ENCODE measurements at regions not wholly inside any gene's neighbourhood (a gene's known extent, or its start where the extent isn't known, plus 50 kb on each side); places are given as distances from the start of the nearest gene placed in this dataset.

DNA sequence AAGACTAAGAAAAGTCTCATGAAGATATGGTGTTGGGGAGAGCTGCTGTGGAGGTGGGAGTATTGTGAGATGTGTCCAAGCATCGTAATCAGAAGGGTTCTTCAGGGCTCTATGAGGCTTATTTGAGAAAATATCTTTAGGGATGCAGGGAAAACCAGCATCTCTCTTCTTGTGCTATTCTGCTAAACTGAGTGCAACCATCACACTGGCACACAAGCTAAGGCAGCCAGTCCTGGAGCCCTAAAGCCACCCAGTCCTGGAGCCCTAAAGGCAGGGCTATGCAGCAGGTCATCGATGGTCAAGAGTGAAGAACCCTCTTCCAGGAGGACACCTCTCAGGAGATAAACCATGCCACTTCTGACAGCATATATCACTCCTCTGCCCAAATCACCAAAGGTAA, 445.2 kb upstream of the MIR17HG start:
- 65 to 70% methylated on average over 2 of the region's 2 CpGs for WGBS, 2 donors
- H3K9me3 ChIP-seq (ENCODE audit: control insufficient read depth in 2 of 2, insufficient read depth in 1 of 2, low read depth in 1 of 2, low read length in 1 of 2) = peaks cover 0 to 4% of the 10 kb centered on the region in 2 donors
- no peaks in the 10 kb centered on the region for H3K36me3 ChIP-seq (ENCODE audit: control insufficient read depth in 2 of 2, insufficient read depth in 2 of 2, low read length in 1 of 2)
- H3K27ac ChIP-seq (ENCODE audit: low read depth in 2 of 2, low read length in 1 of 2) = no peak overlapping the region
- H3K4me3 ChIP-seq (ENCODE audit: low read depth in 1 of 2, low read length in 2 of 2) = no peak overlapping the region
- H3K4me1 ChIP-seq (ENCODE audit: control insufficient read depth in 2 of 2, insufficient read depth in 2 of 2, low read length in 1 of 2) = no peaks in the 10 kb centered on the region
- no peaks in the 10 kb centered on the region for H3K27me3 ChIP-seq (ENCODE audit: control insufficient read depth in 1 of 2, insufficient read depth in 2 of 2, low read length in 2 of 2)

DNA sequence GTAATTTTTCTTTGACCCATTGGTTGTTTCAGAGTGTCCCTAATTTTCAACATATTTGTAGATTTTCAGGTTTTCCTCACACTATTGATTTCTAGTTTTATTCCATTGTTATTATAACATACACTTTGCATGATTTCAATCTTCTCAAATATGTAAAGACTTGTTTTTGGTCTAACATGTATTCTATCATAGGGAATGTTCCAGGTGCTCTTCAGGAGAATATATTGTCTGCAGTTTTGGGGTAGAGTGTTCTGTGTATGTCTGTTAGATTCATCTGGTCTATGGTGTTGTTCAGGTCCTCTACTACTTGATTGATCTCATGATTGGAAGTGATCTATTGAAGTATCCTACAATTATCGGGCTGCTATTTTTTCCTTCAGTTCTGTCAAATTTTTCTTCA, 440.9 kb upstream of the MIR17HG start:
- WGBS, 2 donors = 97 to 98% methylated on average over 1 of the region's 1 CpG
- H3K27me3 ChIP-seq (ENCODE audit: control insufficient read depth in 1 of 2, insufficient read depth in 2 of 2, low read length in 2 of 2) = no peaks in the 10 kb centered on the region
- no peak overlapping the region for H3K27ac ChIP-seq (ENCODE audit: low read depth in 2 of 2, low read length in 1 of 2)
- H3K4me1 ChIP-seq (ENCODE audit: control insufficient read depth in 2 of 2, insufficient read depth in 2 of 2, low read length in 1 of 2) = no peaks in the 10 kb centered on the region
- peaks cover 0 to 4% of the 10 kb centered on the region in 2 donors for H3K9me3 ChIP-seq (ENCODE audit: control insufficient read depth in 2 of 2, insufficient read depth in 1 of 2, low read depth in 1 of 2, low read length in 1 of 2)
- H3K4me3 ChIP-seq (ENCODE audit: low read depth in 1 of 2, low read length in 2 of 2) = no peak overlapping the region
- no peaks in the 10 kb centered on the region for H3K36me3 ChIP-seq (ENCODE audit: control insufficient read depth in 2 of 2, insufficient read depth in 2 of 2, low read length in 1 of 2)

DNA sequence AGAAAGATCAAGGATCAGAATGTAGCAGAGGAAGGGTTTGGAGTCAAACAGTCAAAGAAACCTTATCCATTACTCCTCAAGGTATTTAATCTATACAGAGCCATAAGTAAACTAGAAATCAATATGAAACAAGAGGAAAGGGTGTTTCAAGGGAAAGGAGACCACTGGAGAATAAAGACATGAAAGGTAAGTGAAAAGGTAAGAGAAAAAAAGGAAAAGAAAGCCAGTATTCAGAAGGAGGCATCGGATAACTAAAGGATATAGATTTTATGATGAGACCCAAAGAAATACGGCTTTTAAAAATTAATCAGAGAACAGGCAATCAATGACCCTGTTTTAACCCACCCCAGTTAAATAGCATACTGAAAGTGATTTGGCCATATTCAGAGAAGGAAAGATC, 438.7 kb upstream of the MIR17HG start:
- H3K27ac ChIP-seq (ENCODE audit: low read depth in 2 of 2, low read length in 1 of 2) = no peak overlapping the region
- no peaks in the 10 kb centered on the region for H3K4me1 ChIP-seq (ENCODE audit: control insufficient read depth in 2 of 2, insufficient read depth in 2 of 2, low read length in 1 of 2)
- WGBS, 2 donors = 77 to 78% methylated on average over 2 of the region's 2 CpGs
- H3K36me3 ChIP-seq (ENCODE audit: control insufficient read depth in 2 of 2, insufficient read depth in 2 of 2, low read length in 1 of 2) = no peaks in the 10 kb centered on the region
- H3K27me3 ChIP-seq (ENCODE audit: control insufficient read depth in 1 of 2, insufficient read depth in 2 of 2, low read length in 2 of 2) = no peaks in the 10 kb centered on the region
- H3K9me3 ChIP-seq (ENCODE audit: control insufficient read depth in 2 of 2, insufficient read depth in 1 of 2, low read depth in 1 of 2, low read length in 1 of 2) = peaks cover 0 to 4% of the 10 kb centered on the region in 2 donors
- no peak overlapping the region for H3K4me3 ChIP-seq (ENCODE audit: low read depth in 1 of 2, low read length in 2 of 2)

DNA sequence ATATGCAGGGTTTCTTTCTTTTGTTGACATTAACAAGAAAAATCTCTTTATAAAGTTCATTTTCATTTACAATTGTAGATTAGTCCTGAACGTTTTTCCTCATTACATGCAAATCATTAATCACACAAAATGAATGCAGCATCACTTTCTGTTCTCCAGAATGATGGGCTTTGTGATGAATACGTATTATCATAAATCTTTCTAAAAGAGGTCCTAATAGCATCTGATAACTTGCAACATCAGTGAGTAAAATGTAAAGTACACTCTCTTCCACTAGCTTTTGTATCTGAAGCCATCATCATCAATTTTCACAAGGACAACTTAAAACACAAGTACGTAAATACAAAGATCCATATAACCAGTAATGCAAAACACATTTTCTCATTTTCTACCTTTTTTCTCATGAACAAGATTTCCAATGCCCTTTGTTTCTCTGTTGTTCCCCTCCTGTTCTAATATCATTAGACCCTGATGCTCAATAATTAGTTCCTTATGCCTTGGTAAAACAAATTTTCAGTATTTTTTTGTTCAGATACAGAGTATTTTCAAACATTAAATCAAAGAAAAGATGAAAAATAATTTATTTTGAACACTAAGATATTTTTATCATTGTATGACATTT, 437.4 kb upstream of the MIR17HG start:
- WGBS, 2 donors = 58% methylated on average over 3 of the region's 3 CpGs
- Histone ChIP-seq H3K4me3 (ENCODE audit: low read depth in 1 of 2, low read length in 2 of 2) (no peak overlapping the region), H3K36me3 (ENCODE audit: control insufficient read depth in 2 of 2, insufficient read depth in 2 of 2, low read length in 1 of 2) (no peaks in the 10 kb centered on the region), H3K27me3 (ENCODE audit: control insufficient read depth in 1 of 2, insufficient read depth in 2 of 2, low read length in 2 of 2) (no peaks in the 10 kb centered on the region), H3K9me3 (ENCODE audit: control insufficient read depth in 2 of 2, insufficient read depth in 1 of 2, low read depth in 1 of 2, low read length in 1 of 2) (peaks cover 0 to 4% of the 10 kb centered on the region in 2 donors), H3K27ac (ENCODE audit: low read depth in 2 of 2, low read length in 1 of 2) (no peak overlapping the region), H3K4me1 (ENCODE audit: control insufficient read depth in 2 of 2, insufficient read depth in 2 of 2, low read length in 1 of 2) (no peaks in the 10 kb centered on the region)

DNA sequence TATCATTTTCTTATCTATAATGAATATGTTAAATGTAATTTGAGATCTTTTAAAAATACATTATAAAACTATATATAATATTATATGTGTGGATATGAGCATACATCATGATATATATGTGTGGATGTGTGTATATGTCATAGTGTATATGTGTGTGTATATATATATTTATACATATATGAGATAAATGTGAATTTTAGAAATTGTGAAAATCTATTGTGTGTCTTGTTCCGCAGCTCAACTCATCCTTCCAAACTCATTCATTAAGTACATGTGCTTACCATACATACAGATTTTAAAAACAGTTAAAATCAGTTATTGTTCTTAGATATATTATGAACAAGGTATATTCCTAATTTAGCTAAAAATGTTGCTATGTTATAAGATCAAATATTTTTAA, 435.2 kb upstream of the MIR17HG start:
- Histone ChIP-seq H3K27me3 (ENCODE audit: control insufficient read depth in 1 of 2, insufficient read depth in 2 of 2, low read length in 2 of 2) (no peaks in the 10 kb centered on the region), H3K36me3 (ENCODE audit: control insufficient read depth in 2 of 2, insufficient read depth in 2 of 2, low read length in 1 of 2) (no peaks in the 10 kb centered on the region), H3K4me1 (ENCODE audit: control insufficient read depth in 2 of 2, insufficient read depth in 2 of 2, low read length in 1 of 2) (no peaks in the 10 kb centered on the region), H3K9me3 (ENCODE audit: control insufficient read depth in 2 of 2, insufficient read depth in 1 of 2, low read depth in 1 of 2, low read length in 1 of 2) (peaks cover 0 to under 1% of the 10 kb centered on the region in 2 donors), H3K4me3 (ENCODE audit: low read depth in 1 of 2, low read length in 2 of 2) (no peak overlapping the region), H3K27ac (ENCODE audit: low read depth in 2 of 2, low read length in 1 of 2) (no peak overlapping the region)
- 96 to 98% methylated on average over 1 of the region's 1 CpG for WGBS, 2 donors

DNA sequence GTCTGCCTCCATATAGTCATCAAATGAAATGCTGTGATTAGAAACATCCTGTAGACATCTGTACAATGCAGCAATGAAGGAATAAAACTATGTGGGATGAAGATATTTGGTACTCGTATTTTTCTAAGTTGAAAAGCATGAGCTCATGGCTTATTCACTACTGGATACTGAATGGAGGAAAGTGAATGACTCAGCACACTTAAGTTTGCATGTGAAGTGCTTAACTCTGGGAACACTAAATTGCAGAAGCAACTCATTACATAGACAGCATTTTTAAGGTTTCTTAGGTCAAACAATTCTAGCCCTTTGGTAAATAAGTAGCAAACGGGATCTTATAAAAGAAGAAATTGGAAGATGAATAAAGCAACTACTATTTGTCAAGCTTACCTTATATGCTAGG, 429.0 kb upstream of the MIR17HG start:
- Histone ChIP-seq H3K27me3 (ENCODE audit: control insufficient read depth in 1 of 2, insufficient read depth in 2 of 2, low read length in 2 of 2) (no peaks in the 10 kb centered on the region), H3K36me3 (ENCODE audit: control insufficient read depth in 2 of 2, insufficient read depth in 2 of 2, low read length in 1 of 2) (no peaks in the 10 kb centered on the region), H3K27ac (ENCODE audit: low read depth in 2 of 2, low read length in 1 of 2) (no peak overlapping the region), H3K4me1 (ENCODE audit: control insufficient read depth in 2 of 2, insufficient read depth in 2 of 2, low read length in 1 of 2) (no peaks in the 10 kb centered on the region), H3K4me3 (ENCODE audit: low read depth in 1 of 2, low read length in 2 of 2) (no peak overlapping the region), H3K9me3 (ENCODE audit: control insufficient read depth in 2 of 2, insufficient read depth in 1 of 2, low read depth in 1 of 2, low read length in 1 of 2) (no peaks in the 10 kb centered on the region)
- 41 to 54% methylated on average over 2 of the region's 2 CpGs for WGBS, 2 donors

DNA sequence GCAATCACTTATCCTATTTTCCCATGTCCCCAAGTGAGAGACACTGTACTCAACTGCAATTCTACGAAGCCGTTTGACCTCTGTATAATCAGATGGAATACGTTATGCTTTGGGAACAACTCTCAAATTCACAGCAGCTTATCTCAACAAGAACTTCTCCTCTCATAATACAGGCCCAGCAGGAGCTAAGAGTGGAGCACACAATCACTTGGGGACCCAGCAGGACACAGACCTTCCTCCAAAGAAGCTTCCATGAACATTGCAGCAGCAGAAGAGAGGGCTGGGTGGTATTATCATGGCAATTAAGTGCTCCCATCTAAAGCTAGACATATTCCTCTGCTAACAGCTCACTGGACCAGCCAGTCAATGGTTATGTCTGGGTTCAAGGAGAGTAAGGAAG, 428.3 kb upstream of the MIR17HG start:
- Histone ChIP-seq H3K27me3 (ENCODE audit: control insufficient read depth in 1 of 2, insufficient read depth in 2 of 2, low read length in 2 of 2) (no peaks in the 10 kb centered on the region), H3K36me3 (ENCODE audit: control insufficient read depth in 2 of 2, insufficient read depth in 2 of 2, low read length in 1 of 2) (no peaks in the 10 kb centered on the region), H3K27ac (ENCODE audit: low read depth in 2 of 2, low read length in 1 of 2) (no peak overlapping the region), H3K4me1 (ENCODE audit: control insufficient read depth in 2 of 2, insufficient read depth in 2 of 2, low read length in 1 of 2) (no peaks in the 10 kb centered on the region), H3K9me3 (ENCODE audit: control insufficient read depth in 2 of 2, insufficient read depth in 1 of 2, low read depth in 1 of 2, low read length in 1 of 2) (no peaks in the 10 kb centered on the region), H3K4me3 (ENCODE audit: low read depth in 1 of 2, low read length in 2 of 2) (no peak overlapping the region)
- 78 to 79% methylated on average over 3 of the region's 3 CpGs for WGBS, 2 donors

DNA sequence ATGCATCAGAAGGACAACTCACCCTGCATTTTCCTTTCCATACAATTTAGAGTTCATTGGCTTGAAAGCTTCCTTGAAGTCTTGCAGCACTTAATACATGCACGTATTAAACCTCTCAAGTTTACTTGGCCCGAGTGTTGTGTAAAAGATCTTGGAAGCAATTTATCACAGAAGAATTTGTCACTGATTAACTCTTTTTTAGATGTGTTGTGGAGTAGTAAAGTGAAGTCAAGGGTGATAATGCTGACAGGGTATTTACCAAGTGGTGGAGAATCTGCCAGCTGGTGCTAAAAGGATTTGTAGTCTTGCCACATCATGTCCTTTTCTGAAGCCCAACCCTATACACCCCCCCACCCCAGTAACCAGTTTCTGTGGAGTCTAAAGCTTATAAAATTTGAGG, 421.0 kb upstream of the MIR17HG start:
- Histone ChIP-seq H3K36me3 (ENCODE audit: control insufficient read depth in 2 of 2, insufficient read depth in 2 of 2, low read length in 1 of 2) (no peaks in the 10 kb centered on the region), H3K9me3 (ENCODE audit: control insufficient read depth in 2 of 2, insufficient read depth in 1 of 2, low read depth in 1 of 2, low read length in 1 of 2) (peaks cover 0 to 2% of the 10 kb centered on the region in 2 donors), H3K4me1 (ENCODE audit: control insufficient read depth in 2 of 2, insufficient read depth in 2 of 2, low read length in 1 of 2) (no peaks in the 10 kb centered on the region), H3K4me3 (ENCODE audit: low read depth in 1 of 2, low read length in 2 of 2) (no peak overlapping the region), H3K27ac (ENCODE audit: low read depth in 2 of 2, low read length in 1 of 2) (no peak overlapping the region), H3K27me3 (ENCODE audit: control insufficient read depth in 1 of 2, insufficient read depth in 2 of 2, low read length in 2 of 2) (no peaks in the 10 kb centered on the region)
- WGBS, 2 donors = 18 to 24% methylated on average over 2 of the region's 2 CpGs

DNA sequence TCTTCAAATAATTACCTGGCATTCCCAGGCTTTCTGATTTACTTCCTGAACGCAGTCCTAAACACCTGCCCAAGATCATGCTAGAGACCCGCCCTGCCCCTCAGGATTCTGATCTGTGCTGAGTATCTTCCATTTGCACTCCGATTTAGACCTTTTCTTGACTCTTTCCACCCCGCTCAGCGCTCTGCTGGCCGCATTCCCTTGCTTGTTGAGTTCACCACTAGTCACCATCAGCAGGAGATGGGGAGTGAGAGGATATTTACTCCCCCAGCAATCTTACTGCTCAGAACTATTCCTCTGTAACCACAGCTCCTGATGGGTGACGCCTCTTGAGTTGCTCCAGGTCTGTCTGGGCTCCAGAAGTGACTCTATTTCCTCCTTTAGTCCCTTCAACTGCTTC, 419.4 kb upstream of the MIR17HG start:
- Histone ChIP-seq H3K9me3 (ENCODE audit: control insufficient read depth in 2 of 2, insufficient read depth in 1 of 2, low read depth in 1 of 2, low read length in 1 of 2) (peaks cover 0 to 2% of the 10 kb centered on the region in 2 donors), H3K27me3 (ENCODE audit: control insufficient read depth in 1 of 2, insufficient read depth in 2 of 2, low read length in 2 of 2) (no peaks in the 10 kb centered on the region), H3K4me3 (ENCODE audit: low read depth in 1 of 2, low read length in 2 of 2) (no peak overlapping the region), H3K27ac (ENCODE audit: low read depth in 2 of 2, low read length in 1 of 2) (no peak overlapping the region), H3K36me3 (ENCODE audit: control insufficient read depth in 2 of 2, insufficient read depth in 2 of 2, low read length in 1 of 2) (no peaks in the 10 kb centered on the region), H3K4me1 (ENCODE audit: control insufficient read depth in 2 of 2, insufficient read depth in 2 of 2, low read length in 1 of 2) (no peaks in the 10 kb centered on the region)
- 80 to 89% methylated on average over 7 of the region's 7 CpGs for WGBS, 2 donors

DNA sequence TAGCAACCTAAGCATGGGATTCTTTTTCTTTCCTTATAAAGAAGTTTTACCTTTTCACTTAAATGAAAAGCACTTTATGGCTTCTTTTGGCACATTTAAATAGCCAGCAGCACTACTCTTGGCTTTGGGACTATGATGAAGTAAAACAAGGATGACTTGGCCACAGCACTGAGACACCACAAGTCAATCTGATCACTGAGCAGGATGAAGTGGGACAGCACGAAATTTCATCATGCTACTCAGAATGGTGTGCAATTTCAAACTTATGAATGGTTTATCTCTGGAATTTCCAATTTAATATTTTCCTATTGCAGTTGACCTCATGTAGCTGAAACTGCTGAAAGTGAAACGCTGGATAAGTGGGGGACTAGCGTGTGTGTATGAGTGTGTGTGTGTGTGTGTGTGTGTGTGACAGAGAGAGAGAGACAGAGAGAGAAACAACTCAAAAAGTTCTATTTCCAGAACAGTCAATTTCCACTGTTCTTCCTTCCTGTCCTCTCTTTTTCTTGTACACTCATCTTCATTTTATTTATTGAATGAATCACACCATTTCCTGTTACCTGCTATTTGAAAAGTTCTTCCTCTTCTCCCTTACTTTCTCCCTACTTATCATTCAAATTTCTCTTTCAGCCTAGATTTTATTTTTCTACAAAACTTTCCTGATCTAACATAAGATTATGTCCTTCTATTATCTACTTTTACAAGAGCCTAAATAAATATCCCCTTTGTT, 414.2 kb upstream of the MIR17HG start:
- WGBS, 2 donors = 66 to 68% methylated on average over 3 of the region's 3 CpGs

More for the DNA sequence above, 414.2 kb upstream of the MIR17HG start:
- H3K27ac ChIP-seq (ENCODE audit: low read depth in 2 of 2, low read length in 1 of 2) = no peak overlapping the region
- H3K36me3 ChIP-seq (ENCODE audit: control insufficient read depth in 2 of 2, insufficient read depth in 2 of 2, low read length in 1 of 2) = no peaks in the 10 kb centered on the region
- no peak overlapping the region for H3K4me3 ChIP-seq (ENCODE audit: low read depth in 1 of 2, low read length in 2 of 2)
- no peaks in the 10 kb centered on the region for H3K4me1 ChIP-seq (ENCODE audit: control insufficient read depth in 2 of 2, insufficient read depth in 2 of 2, low read length in 1 of 2)
- H3K9me3 ChIP-seq (ENCODE audit: control insufficient read depth in 2 of 2, insufficient read depth in 1 of 2, low read depth in 1 of 2, low read length in 1 of 2) = no peaks in the 10 kb centered on the region
- H3K27me3 ChIP-seq (ENCODE audit: control insufficient read depth in 1 of 2, insufficient read depth in 2 of 2, low read length in 2 of 2) = peaks cover 0 to 2% of the 10 kb centered on the region in 2 donors

Data from esophagus (tissue), 2 donors.